ENCODE measurements at regions not wholly inside any gene's neighbourhood (a gene's known extent, or its start where the extent isn't known, plus 50 kb on each side); places are given as distances from the start of the nearest gene placed in this dataset.
"Not testable (repeated sequence)": the region's sequence is repeated elsewhere in the genome, so short reads cannot be mapped to it uniquely, and the experiment has no call there.

GRCh38 chr7:32215697-32216096, 145.5 kb upstream of the PDE1C start:
- H3K36me3 Mint-ChIP-seq (ENCODE audit: unreplicated experiment) = no peaks in the 10 kb centered on the region
- TF ChIP-seq CTCF (IDR thresholded peaks at IDR 0.05) = no peak
- H3K9me3 Mint-ChIP-seq (ENCODE audit: unreplicated experiment) = no peaks in the 10 kb centered on the region
- DNase-seq (ENCODE audit: extremely low spot score, unreplicated experiment) = no peak
- H3K4me1 Mint-ChIP-seq (ENCODE audit: unreplicated experiment) = peaks cover 7% of the 10 kb centered on the region
- no peak overlapping the region for H3K27ac Mint-ChIP-seq (ENCODE audit: unreplicated experiment)
- peaks cover 57% of the 10 kb centered on the region for H3K27me3 Mint-ChIP-seq (ENCODE audit: unreplicated experiment)
- H3K4me3 Mint-ChIP-seq (ENCODE audit: unreplicated experiment) = no peak overlapping the region

GRCh38 chr7:32214913-32215312, 144.7 kb upstream of the PDE1C start:
- DNase-seq (ENCODE audit: extremely low spot score, unreplicated experiment) = peak; percentile 70
- TF ChIP-seq CTCF (IDR thresholded peaks at IDR 0.05) = no peak
- no peaks in the 10 kb centered on the region for H3K9me3 Mint-ChIP-seq (ENCODE audit: unreplicated experiment)
- no peak overlapping the region for H3K4me3 Mint-ChIP-seq (ENCODE audit: unreplicated experiment)
- H3K4me1 Mint-ChIP-seq (ENCODE audit: unreplicated experiment) = peaks cover 7% of the 10 kb centered on the region
- no peaks in the 10 kb centered on the region for H3K36me3 Mint-ChIP-seq (ENCODE audit: unreplicated experiment)
- peaks cover 57% of the 10 kb centered on the region for H3K27me3 Mint-ChIP-seq (ENCODE audit: unreplicated experiment)
- no peak overlapping the region for H3K27ac Mint-ChIP-seq (ENCODE audit: unreplicated experiment)

- no peak for DNase-seq (ENCODE audit: extremely low spot score, unreplicated experiment)
- TF ChIP-seq CTCF (IDR thresholded peaks at IDR 0.05) = no peak
- Mint-ChIP-seq H3K27ac (ENCODE audit: unreplicated experiment) (no peak overlapping the region), H3K9me3 (ENCODE audit: unreplicated experiment) (no peaks in the 10 kb centered on the region), H3K4me1 (ENCODE audit: unreplicated experiment) (peaks cover 3% of the 10 kb centered on the region), H3K4me3 (ENCODE audit: unreplicated experiment) (no peak overlapping the region), H3K27me3 (ENCODE audit: unreplicated experiment) (peaks cover 65% of the 10 kb centered on the region), H3K36me3 (ENCODE audit: unreplicated experiment) (no peaks in the 10 kb centered on the region)
These were observed 142.1 kb upstream of the PDE1C start for GRCh38 chr7:32212321-32212720.

GRCh38 chr7:32206987-32207386, 136.8 kb upstream of the PDE1C start:
- Mint-ChIP-seq H3K4me1 (ENCODE audit: unreplicated experiment) (peaks cover 20% of the 10 kb centered on the region), H3K4me3 (ENCODE audit: unreplicated experiment) (no peak overlapping the region), H3K9me3 (ENCODE audit: unreplicated experiment) (no peaks in the 10 kb centered on the region), H3K27ac (ENCODE audit: unreplicated experiment) (no peak overlapping the region), H3K27me3 (ENCODE audit: unreplicated experiment) (peaks cover 33% of the 10 kb centered on the region), H3K36me3 (ENCODE audit: unreplicated experiment) (no peaks in the 10 kb centered on the region)
- TF ChIP-seq CTCF (IDR thresholded peaks at IDR 0.05) = peak; percentile 62
- DNase-seq (ENCODE audit: extremely low spot score, unreplicated experiment) = peak; percentile 83

- peaks cover 3% of the 10 kb centered on the region for H3K36me3 Mint-ChIP-seq (ENCODE audit: unreplicated experiment)
- H3K27me3 Mint-ChIP-seq (ENCODE audit: unreplicated experiment) = peaks cover 31% of the 10 kb centered on the region
- no peak for TF ChIP-seq CTCF (IDR thresholded peaks at IDR 0.05)
- H3K27ac Mint-ChIP-seq (ENCODE audit: unreplicated experiment) = no peak overlapping the region
- H3K4me3 Mint-ChIP-seq (ENCODE audit: unreplicated experiment) = no peak overlapping the region
- peaks cover 20% of the 10 kb centered on the region for H3K4me1 Mint-ChIP-seq (ENCODE audit: unreplicated experiment)
- no peaks in the 10 kb centered on the region for H3K9me3 Mint-ChIP-seq (ENCODE audit: unreplicated experiment)
- no peak for DNase-seq (ENCODE audit: extremely low spot score, unreplicated experiment)
These were observed 136.3 kb upstream of the PDE1C start for GRCh38 chr7:32206488-32206887.

GRCh38 chr7:32205298-32205824, 135.2 kb upstream of the PDE1C start:
- peaks cover 25% of the 10 kb centered on the region for H3K4me1 Mint-ChIP-seq (ENCODE audit: unreplicated experiment)

More at GRCh38 chr7:32205298-32205824, 135.2 kb upstream of the PDE1C start:
- H3K4me3 Mint-ChIP-seq (ENCODE audit: unreplicated experiment); H3K9me3 Mint-ChIP-seq (ENCODE audit: unreplicated experiment); H3K27ac Mint-ChIP-seq (ENCODE audit: unreplicated experiment); H3K36me3 Mint-ChIP-seq (ENCODE audit: unreplicated experiment): not testable (repeated sequence)
- H3K27me3 Mint-ChIP-seq (ENCODE audit: unreplicated experiment) = peaks cover 29% of the 10 kb centered on the region
- DNase-seq (ENCODE audit: extremely low spot score, unreplicated experiment) = peak; percentile 23

Measured in osteocyte (in vitro differentiated cells).